ENCODE measurements at regions not wholly inside any gene's neighbourhood (a gene's known extent, or its start where the extent isn't known, plus 50 kb on each side); places are given as distances from the start of the nearest gene placed in this dataset.
"Not testable (repeated sequence)": the region's sequence is repeated elsewhere in the genome, so short reads cannot be mapped to it uniquely, and the experiment has no call there.

- DNase-seq (ENCODE audit: low read depth): not testable (repeated sequence)
Measured at GRCh38 chr9:106501210-106501609, 361.8 kb upstream of the ZNF462 start.

GRCh38 chr9:106502930-106503329 is 360.0 kb upstream of the ZNF462 start:
- DNase-seq (ENCODE audit: low read depth): no peak

- DNase-seq (ENCODE audit: low read depth): no peak
Measured at GRCh38 chr9:106503759-106504158, 359.2 kb upstream of the ZNF462 start.

DNA sequence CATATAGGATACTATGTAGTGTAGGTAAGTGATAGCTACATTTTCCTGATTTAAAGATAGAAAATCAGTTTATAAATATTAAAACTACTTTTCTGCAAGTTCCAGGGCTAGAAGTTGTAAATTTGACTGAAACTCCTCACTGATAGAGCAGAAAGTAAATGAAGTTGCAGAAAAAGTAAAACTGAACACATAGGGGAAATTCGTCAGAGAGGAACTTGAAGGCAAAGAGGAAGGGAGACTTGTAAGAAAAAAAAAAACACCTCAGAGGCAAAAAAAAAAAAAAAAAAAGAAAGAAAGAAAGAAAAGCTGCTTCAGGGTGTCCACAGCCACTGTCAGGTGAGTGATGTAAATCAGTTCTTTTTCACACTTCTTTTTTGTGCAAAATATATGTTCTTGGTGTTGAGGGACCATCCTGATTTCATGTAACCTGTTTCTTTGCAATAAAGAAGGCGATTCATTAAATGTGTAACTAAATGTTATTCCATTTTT is 336.2 kb upstream of the ZNF462 start:
- no peak for DNase-seq (ENCODE audit: low read depth)

DNA sequence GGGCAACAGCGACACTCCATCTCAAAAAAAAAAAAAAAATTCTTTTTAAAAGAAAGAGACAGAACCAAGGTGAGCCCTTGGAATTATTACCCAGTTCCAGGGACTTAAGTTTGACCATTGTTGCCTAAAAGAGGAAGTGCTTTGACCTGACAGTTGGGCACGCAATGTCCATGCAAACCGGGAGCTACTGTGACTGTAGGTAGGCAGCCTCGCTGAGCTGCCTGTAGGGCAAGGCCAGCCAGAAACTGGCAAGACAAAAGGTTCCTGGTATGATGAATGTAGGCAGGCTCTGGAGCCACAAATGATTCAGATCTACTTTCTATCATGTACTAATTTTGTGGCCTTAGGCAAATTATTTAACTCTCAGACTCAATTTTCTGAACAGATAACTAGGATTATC is 334.8 kb upstream of the ZNF462 start:
- DNase-seq (ENCODE audit: low read depth): no peak

- DNase-seq (ENCODE audit: low read depth): no peak
Measured at GRCh38 chr9:106529616-106530015, 333.4 kb upstream of the ZNF462 start.

GRCh38 chr9:106531491-106531890 is 331.5 kb upstream of the ZNF462 start:
- no peak for DNase-seq (ENCODE audit: low read depth)

- no peak for DNase-seq (ENCODE audit: low read depth)
Measured at GRCh38 chr9:106532306-106533015, 330.5 kb upstream of the ZNF462 start.

- DNase-seq (ENCODE audit: low read depth): no peak
Measured at GRCh38 chr9:106534800-106535199, 328.2 kb upstream of the ZNF462 start.

- no peak for DNase-seq (ENCODE audit: low read depth)
Measured at GRCh38 chr9:106535439-106535838, 327.5 kb upstream of the ZNF462 start.

GRCh38 chr9:106557996-106558667 is 304.8 kb upstream of the ZNF462 start:
- DNase-seq (ENCODE audit: low read depth): no peak

- DNase-seq (ENCODE audit: low read depth): no peak
Measured at GRCh38 chr9:106560540-106560939, 302.4 kb upstream of the ZNF462 start.

- no peak for DNase-seq (ENCODE audit: low read depth)
Measured at GRCh38 chr9:106575823-106576222, 287.1 kb upstream of the ZNF462 start.

GRCh38 chr9:106576232-106576760 is 286.7 kb upstream of the ZNF462 start:
- no peak for DNase-seq (ENCODE audit: low read depth)

- DNase-seq (ENCODE audit: low read depth): no peak
Measured at GRCh38 chr9:106577121-106577520, 285.8 kb upstream of the ZNF462 start.

GRCh38 chr9:106580546-106580945 is 282.4 kb upstream of the ZNF462 start:
- DNase-seq (ENCODE audit: low read depth): no peak

GRCh38 chr9:106581973-106582372 is 281.0 kb upstream of the ZNF462 start:
- DNase-seq (ENCODE audit: low read depth): no peak

- DNase-seq (ENCODE audit: low read depth): no peak
Measured at GRCh38 chr9:106583751-106584150, 279.2 kb upstream of the ZNF462 start.

- no peak for DNase-seq (ENCODE audit: low read depth)
Measured at GRCh38 chr9:106587042-106587441, 275.9 kb upstream of the ZNF462 start.

- peak; percentile 19 for DNase-seq (ENCODE audit: low read depth)
Measured at GRCh38 chr9:106588626-106589025, 274.3 kb upstream of the ZNF462 start.

- DNase-seq (ENCODE audit: low read depth): no peak
Measured at GRCh38 chr9:106590759-106591505, 272.0 kb upstream of the ZNF462 start.

- no peak for DNase-seq (ENCODE audit: low read depth)
Measured at GRCh38 chr9:106593201-106593600, 269.8 kb upstream of the ZNF462 start.

All from LHCN-M2 (cell line).